A673 (cell line): ENCODE measurements at regions not wholly inside any gene's neighbourhood (a gene's known extent, or its start where the extent isn't known, plus 50 kb on each side); places are given as distances from the start of the nearest gene placed in this dataset.
"Not testable (repeated sequence)": the region's sequence is repeated elsewhere in the genome, so short reads cannot be mapped to it uniquely, and the experiment has no call there.

Experiments used
- BruUV-seq: library from RNA; stranded (reverse); fragments of 400-500 nt; replicated peaks from 2 replicates; lab custom pipeline; 2021; lab: Mats Ljungman, UMichigan
- CTCF ChIA-PET: fragments of 300-600 bp; sonication (Branson Sonifier 250); formaldehyde crosslinking; loops from one replicate; lab custom pipeline; 2022; ENCODE audit warnings: antibody characterized with exemption; lab: Charles Lee
- POLR2A ChIA-PET: fragments of 300-600 bp; sonication (Branson Sonifier 250); formaldehyde crosslinking; loops from one replicate; lab custom pipeline; 2022; ENCODE audit warnings: antibody characterized with exemption; ENCODE audit not compliant: low non-redundant PET; lab: Charles Lee
- DNase-seq: peaks from one replicate; pipeline ENCODE4 v3.0.0-alpha.2; 2015; ENCODE audit warnings: low spot score
- H3K27ac ChIP-seq: fragments of 200-600 bp; sonication (generic); 2 replicates; pipeline ENCODE4 v1.5.1; 2016; ENCODE audit warnings: mixed run types, low read depth, mild to moderate bottlenecking, mixed read lengths, antibody characterized with exemption, low read length; ENCODE audit not compliant: poor library complexity, severe bottlenecking
- H3K27me3 ChIP-seq: fragments of 200-600 bp; sonication (generic); replicated peaks from 2 replicates; pipeline ENCODE4 v1.6.1; 2017; ENCODE audit warnings: mixed run types, low read depth, mild to moderate bottlenecking, mixed read lengths, antibody characterized with exemption, low read length; ENCODE audit not compliant: insufficient read depth, poor library complexity
- H3K36me3 ChIP-seq: fragments of 200-600 bp; sonication (generic); 2 replicates; pipeline ENCODE4 v1.6.1; 2016; ENCODE audit warnings: mixed run types, mild to moderate bottlenecking, mixed read lengths, antibody characterized with exemption, low read length; ENCODE audit not compliant: insufficient read depth, poor library complexity, severe bottlenecking
- H3K4me1 ChIP-seq: fragments of 200-600 bp; sonication (generic); 2 replicates; pipeline ENCODE4 v1.6.1; 2017; ENCODE audit warnings: mixed run types, mild to moderate bottlenecking, mixed read lengths, antibody characterized with exemption, low read length; ENCODE audit not compliant: insufficient read depth, poor library complexity, severe bottlenecking
- H3K4me3 ChIP-seq: fragments of 200-600 bp; sonication (generic); 2 replicates; pipeline ENCODE4 v1.5.1; 2016; ENCODE audit warnings: low read depth, mixed run types, mild to moderate bottlenecking, mixed read lengths, low read length; ENCODE audit not compliant: poor library complexity, severe bottlenecking
- H3K9me3 ChIP-seq: fragments of 200-600 bp; sonication (generic); 2 replicates; pipeline ENCODE4 v1.6.1; 2016; ENCODE audit warnings: mixed run types, low read depth, mild to moderate bottlenecking, mixed read lengths, antibody characterized with exemption, low read length; ENCODE audit not compliant: poor library complexity, severe bottlenecking
- EZH2 ChIP-seq: fragments of 200-600 bp; sonication (generic); IDR thresholded peaks from 2 replicates; pipeline ENCODE4 v1.6.1; 2017; ENCODE audit warnings: borderline replicate concordance, low read depth, mild to moderate bottlenecking, mixed read lengths, antibody characterized with exemption, low read length; ENCODE audit not compliant: poor library complexity, severe bottlenecking
- intact Hi-C: fragments of 100-400 bp; cut with micrococcal nuclease; formaldehyde crosslinking; loops from one replicate; pipeline ENCODE4 v1.10.0; 2022; ENCODE audit not compliant: unreplicated experiment
- TF ChIP-seq, protein P1 (sequence below): fragments of 300-800, 200-600 bp; sonication (generic); conservative IDR thresholded peaks from 2 replicates; pipeline ENCODE4 v1.5.1; 2017; ENCODE audit warnings: low read depth, mild to moderate bottlenecking, antibody characterized with exemption, low read length, moderate library complexity, mixed read lengths

- CTCF ChIA-PET, result no interaction called here
- Histone ChIP-seq H3K27ac (no peak overlapping the region), H3K4me3 (no peak overlapping the region), H3K9me3 (no peaks in the 10 kb centered on the region), H3K36me3 (no peaks in the 10 kb centered on the region), H3K4me1 (no peaks in the 10 kb centered on the region), H3K27me3 (no peaks in the 10 kb centered on the region)
- peak; percentile 34 for DNase-seq
- POLR2A ChIA-PET, result no interaction called here
- BruUV-seq, result no TSS peak
- TF ChIP-seq, protein P1, sequence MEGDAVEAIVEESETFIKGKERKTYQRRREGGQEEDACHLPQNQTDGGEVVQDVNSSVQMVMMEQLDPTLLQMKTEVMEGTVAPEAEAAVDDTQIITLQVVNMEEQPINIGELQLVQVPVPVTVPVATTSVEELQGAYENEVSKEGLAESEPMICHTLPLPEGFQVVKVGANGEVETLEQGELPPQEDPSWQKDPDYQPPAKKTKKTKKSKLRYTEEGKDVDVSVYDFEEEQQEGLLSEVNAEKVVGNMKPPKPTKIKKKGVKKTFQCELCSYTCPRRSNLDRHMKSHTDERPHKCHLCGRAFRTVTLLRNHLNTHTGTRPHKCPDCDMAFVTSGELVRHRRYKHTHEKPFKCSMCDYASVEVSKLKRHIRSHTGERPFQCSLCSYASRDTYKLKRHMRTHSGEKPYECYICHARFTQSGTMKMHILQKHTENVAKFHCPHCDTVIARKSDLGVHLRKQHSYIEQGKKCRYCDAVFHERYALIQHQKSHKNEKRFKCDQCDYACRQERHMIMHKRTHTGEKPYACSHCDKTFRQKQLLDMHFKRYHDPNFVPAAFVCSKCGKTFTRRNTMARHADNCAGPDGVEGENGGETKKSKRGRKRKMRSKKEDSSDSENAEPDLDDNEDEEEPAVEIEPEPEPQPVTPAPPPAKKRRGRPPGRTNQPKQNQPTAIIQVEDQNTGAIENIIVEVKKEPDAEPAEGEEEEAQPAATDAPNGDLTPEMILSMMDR, result no peak
- no peak for TF ChIP-seq EZH2
- intact Hi-C loops, result no loop called here
Observed at GRCh38 chr6:74356391-74356790, 660.4 kb downstream of the CD109 start.

- CTCF ChIA-PET, result no interaction called here
Observed at GRCh38 chr6:74346936-74347535, 651.0 kb downstream of the CD109 start.

DNA sequence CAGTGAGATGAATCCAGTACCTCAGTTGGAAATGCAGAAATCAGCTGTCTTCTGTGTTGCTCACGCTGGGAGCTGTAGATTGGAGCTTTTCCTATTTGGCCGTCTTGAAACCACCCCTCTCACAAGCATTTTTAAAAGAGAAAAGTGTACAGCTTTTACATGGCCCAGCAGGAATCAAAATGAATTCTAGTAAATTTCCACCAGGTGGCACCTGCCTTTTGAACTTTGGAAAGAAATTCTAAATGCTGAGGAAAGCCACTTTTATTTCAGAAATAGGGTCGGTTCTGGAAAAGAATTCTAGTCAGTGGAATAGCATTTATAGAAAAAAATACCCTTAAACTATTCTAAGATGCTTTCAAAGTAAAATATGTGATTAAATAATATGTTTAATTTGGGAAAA, 647.8 kb downstream of the CD109 start:
- ChIA-PET CTCF (interaction anchor here (0.6 to 1.2 kb wide), 2 partner anchors 55 to 865 kb away, joined by 4 to 6 read pairs; no protein-coding TSS in a partner anchor), POLR2A (no interaction called here)
- BruUV-seq, result no TSS peak
- Histone ChIP-seq H3K27me3 (no peaks in the 10 kb centered on the region), H3K9me3 (no peaks in the 10 kb centered on the region), H3K36me3 (no peaks in the 10 kb centered on the region), H3K27ac (no peak overlapping the region), H3K4me3 (no peak overlapping the region), H3K4me1 (no peaks in the 10 kb centered on the region)
- intact Hi-C loops, result no loop called here
- no peak for TF ChIP-seq EZH2
- TF ChIP-seq, protein P1, result peak; percentile 32; the same call in 1 of the 2 replicates
- peak; percentile 5 for DNase-seq

More at GRCh38 chr6:74346936-74347535, 651.0 kb downstream of the CD109 start:
- no peak overlapping the region for H3K4me3 ChIP-seq
- TF ChIP-seq, protein P1, result no peak
- TF ChIP-seq EZH2, result no peak
- no peaks in the 10 kb centered on the region for H3K27me3 ChIP-seq
- POLR2A ChIA-PET, result no interaction called here
- DNase-seq, result no peak
- no TSS peak for BruUV-seq
- H3K27ac ChIP-seq, result no peak overlapping the region
- H3K36me3 ChIP-seq, result no peaks in the 10 kb centered on the region
- no peaks in the 10 kb centered on the region for H3K4me1 ChIP-seq
- H3K9me3 ChIP-seq, result no peaks in the 10 kb centered on the region
- intact Hi-C loops, result no loop called here

DNA sequence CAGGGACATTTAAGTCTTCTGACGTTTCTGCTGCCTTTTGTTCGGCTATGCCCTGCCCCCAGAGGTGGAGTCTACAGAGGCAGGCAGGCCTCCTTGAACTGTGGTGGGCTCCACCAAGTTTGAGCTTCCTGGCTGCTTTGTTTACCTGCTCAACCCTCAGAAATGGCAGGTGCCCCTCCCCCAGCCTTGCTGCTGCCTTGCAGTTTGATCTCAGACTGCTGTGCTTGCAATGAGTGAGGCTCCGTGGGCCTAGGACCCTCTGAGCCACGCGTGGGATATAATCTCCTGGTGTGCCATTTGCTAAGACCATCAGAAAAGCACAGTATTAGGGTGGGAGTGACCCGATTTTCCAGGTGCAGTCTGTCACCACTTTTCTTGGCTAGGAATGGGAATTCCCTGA, 647.3 kb downstream of the CD109 start:
- CTCF ChIA-PET, result interaction anchor here (0.6 to 1.2 kb wide), 2 partner anchors 56 to 865 kb away, joined by 4 to 6 read pairs; no protein-coding TSS in a partner anchor
- H3K4me3 ChIP-seq, H3K27me3 ChIP-seq, POLR2A ChIA-PET, H3K4me1 ChIP-seq, H3K9me3 ChIP-seq, DNase-seq, H3K36me3 ChIP-seq, BruUV-seq, intact Hi-C loops, H3K27ac ChIP-seq: not testable (repeated sequence)
